ENCODE measurements at regions not wholly inside any gene's neighbourhood (a gene's known extent, or its start where the extent isn't known, plus 50 kb on each side); places are given as distances from the start of the nearest gene placed in this dataset.

GRCh38 chr11:11164334-11164690 lies 188.7 kb downstream of the CSNK2A3 start:
- TF ChIP-seq RAD21 (IDR thresholded peaks at IDR 0.05; ENCODE audit: low read depth) (no peak), TAF1 (IDR thresholded peaks at IDR 0.05; ENCODE audit: low read depth) (no peak), ZBTB7A (IDR thresholded peaks at IDR 0.05; ENCODE audit: low read depth) (no peak)

Measured in Ishikawa (cell line).